ENCODE measurements at regions not wholly inside any gene's neighbourhood (a gene's known extent, or its start where the extent isn't known, plus 50 kb on each side); places are given as distances from the start of the nearest gene placed in this dataset.

- no peak for DNase-seq (ENCODE audit: low spot score)
These were observed 67.5 kb upstream of the LINC01488 start for GRCh38 chr11:69413993-69414392.

- DNase-seq (ENCODE audit: low spot score) = no peak
These were observed 66.7 kb upstream of the LINC01488 start for GRCh38 chr11:69414773-69415187.

- DNase-seq (ENCODE audit: low spot score) = no peak
These were observed 65.9 kb upstream of the LINC01488 start for GRCh38 chr11:69415411-69416142.

- no peak for DNase-seq (ENCODE audit: low spot score)
These were observed 65.3 kb upstream of the LINC01488 start for GRCh38 chr11:69416143-69416515.

- DNase-seq (ENCODE audit: low spot score) = no peak
These were observed 64.4 kb upstream of the LINC01488 start for GRCh38 chr11:69416762-69417698.

- no peak for DNase-seq (ENCODE audit: low spot score)
These were observed 63.8 kb upstream of the LINC01488 start for GRCh38 chr11:69417699-69418085.

GRCh38 chr11:69418576-69419296 is 62.7 kb upstream of the LINC01488 start:
- DNase-seq (ENCODE audit: low spot score) = no peak

- DNase-seq (ENCODE audit: low spot score) = no peak
These were observed 61.6 kb upstream of the LINC01488 start for GRCh38 chr11:69419662-69420395.

- DNase-seq (ENCODE audit: low spot score) = no peak
These were observed 58.8 kb upstream of the LINC01488 start for GRCh38 chr11:69422645-69423044.

- no peak for DNase-seq (ENCODE audit: low spot score)
These were observed 58.3 kb upstream of the LINC01488 start for GRCh38 chr11:69423181-69423580.

GRCh38 chr11:69423611-69424385 is 57.7 kb upstream of the LINC01488 start:
- no peak for DNase-seq (ENCODE audit: low spot score)

- DNase-seq (ENCODE audit: low spot score) = no peak
These were observed 56.7 kb upstream of the LINC01488 start for GRCh38 chr11:69424748-69425147.

- DNase-seq (ENCODE audit: low spot score) = no peak
These were observed 56.0 kb upstream of the LINC01488 start for GRCh38 chr11:69425444-69425843.

- no peak for DNase-seq (ENCODE audit: low spot score)
These were observed 55.4 kb upstream of the LINC01488 start for GRCh38 chr11:69425895-69426544.

GRCh38 chr11:69427337-69427736 is 54.1 kb upstream of the LINC01488 start:
- no peak for DNase-seq (ENCODE audit: low spot score)

- DNase-seq (ENCODE audit: low spot score) = no peak
These were observed 53.3 kb upstream of the LINC01488 start for GRCh38 chr11:69427906-69428880.

- no peak for DNase-seq (ENCODE audit: low spot score)
These were observed 51.6 kb upstream of the LINC01488 start for GRCh38 chr11:69429716-69430491.

GRCh38 chr11:69430566-69430965 is 50.9 kb upstream of the LINC01488 start:
- no peak for DNase-seq (ENCODE audit: low spot score)

- no peak for DNase-seq (ENCODE audit: low spot score)
These were observed 50.3 kb upstream of the LINC01488 start for GRCh38 chr11:69431136-69431535.
